Thyroid gland (tissue), 4 donors: ENCODE measurements at regions not wholly inside any gene's neighbourhood (a gene's known extent, or its start where the extent isn't known, plus 50 kb on each side); places are given as distances from the start of the nearest gene placed in this dataset.

Experiments used
- DNase-seq, 2 donors: peaks; one replicate each; pipeline ENCODE4 v3.0.0-alpha.2; 2019
- H3K27ac ChIP-seq, 3 donors: fragments of 200-600 bp; sonication (generic); 1 replicate in 2 of 3; 2 replicates in 1 of 3; pipeline ENCODE4 v1.5.1; 2016 to 2019; ENCODE audit warnings: mild to moderate bottlenecking in 1 of 3, moderate library complexity in 1 of 3
- H3K27me3 ChIP-seq: fragments of 200-600 bp; sonication (generic); one replicate; pipeline ENCODE4 v1.5.1; 2019
- H3K36me3 ChIP-seq, 2 donors: fragments of 200-600 bp; sonication (generic); one replicate each; pipeline ENCODE4 v1.5.1; 2016 to 2019
- H3K4me1 ChIP-seq, 2 donors: fragments of 200-600 bp; sonication (generic); one replicate each; pipeline ENCODE4 v1.5.1; 2017 to 2019
- H3K4me3 ChIP-seq, 3 donors: fragments of 200-600 bp; sonication (generic); replicated peaks in 1 of 3; 1 replicate in 2 of 3; 2 replicates in 1 of 3; pipeline ENCODE4 v1.5.1; 2016; ENCODE audit warnings: mild to moderate bottlenecking in 1 of 3
- H3K9me3 ChIP-seq: fragments of 200-600 bp; sonication (generic); one replicate; pipeline ENCODE4 v1.5.1; 2017
- CTCF ChIP-seq, 6 experiments: fragments of 200-600 bp in 3 of 6; fragments of 450-650 bp in 3 of 6; sonication (generic) in 3 of 6; IDR thresholded peaks; one replicate each; pipeline ENCODE4 v1.5.1; 2016 to 2019; ENCODE audit warnings: antibody characterized with exemption in 6 of 6, mild to moderate bottlenecking in 2 of 6, inconsistent platforms in 1 of 6, moderate library complexity in 1 of 6
- POLR2A ChIP-seq, 2 donors: fragments of 450-650 bp; IDR thresholded peaks; one replicate each; pipeline ENCODE4 v1.6.1; 2017; ENCODE audit warnings: antibody characterized with exemption in 2 of 2, mild to moderate bottlenecking in 2 of 2, moderate library complexity in 1 of 2
- WGBS, 2 donors: methylation state at CpG; one replicate each; pipeline ENCODE4 v1.1.5; 2017; 5-methylcytosine and 5-hydroxymethylcytosine counted together
- intact Hi-C: fragments of 100-400 bp; cut with DNase I; formaldehyde crosslinking; loops from one replicate; pipeline ENCODE4 v1.15.1; 2023

- 88 to 94% methylated on average over 18 to 20 of the region's 20 CpGs for WGBS, 2 donors
- DNase-seq, result peak in 1 of 2 donors; percentile 1
- peaks cover 100% of the 10 kb centered on the region in 2 donors for H3K36me3 ChIP-seq
Measured at GRCh38 chr15:25059698-25060471, 105.1 kb downstream of the SNRPN start.

GRCh38 chr15:25060472-25060803, 105.7 kb downstream of the SNRPN start:
- Histone ChIP-seq H3K36me3 (peaks cover 100% of the 10 kb centered on the region in 2 donors), H3K27me3 (no peaks in the 10 kb centered on the region), H3K9me3 (peaks cover 5% of the 10 kb centered on the region), H3K4me1 (no peaks in the 10 kb centered on the region), H3K4me3 (no peak overlapping the region), H3K27ac (no peak overlapping the region)
- WGBS, 2 donors, result 92 to 95% methylated on average over 6 to 8 of the region's 8 CpGs
- TF ChIP-seq POLR2A (IDR thresholded peaks at IDR 0.05), result no peak
- TF ChIP-seq CTCF (IDR thresholded peaks at IDR 0.05), result no peak
- peak in 1 of 2 donors; percentile 1 for DNase-seq
- intact Hi-C loops, result no loop called here

More at GRCh38 chr15:25059698-25060471, 105.1 kb downstream of the SNRPN start:
- TF ChIP-seq POLR2A (IDR thresholded peaks at IDR 0.05) (no peak), CTCF (IDR thresholded peaks at IDR 0.05) (no peak)
- no peaks in the 10 kb centered on the region for H3K27me3 ChIP-seq
- H3K9me3 ChIP-seq, result peaks cover 5% of the 10 kb centered on the region
- no peaks in the 10 kb centered on the region for H3K4me1 ChIP-seq
- H3K4me3 ChIP-seq, result no peak overlapping the region
- intact Hi-C loops, result no loop called here
- no peak overlapping the region for H3K27ac ChIP-seq

GRCh38 chr15:25060996-25061620, 106.3 kb downstream of the SNRPN start:
- no peaks in the 10 kb centered on the region for H3K4me1 ChIP-seq
- H3K9me3 ChIP-seq, result peaks cover 4% of the 10 kb centered on the region
- no peak overlapping the region for H3K27ac ChIP-seq
- DNase-seq, result peak in 1 of 2 donors; percentile 2
- H3K4me3 ChIP-seq, result no peak overlapping the region
- peaks cover 100% of the 10 kb centered on the region in 2 donors for H3K36me3 ChIP-seq
- TF ChIP-seq CTCF (IDR thresholded peaks at IDR 0.05) (no peak), POLR2A (IDR thresholded peaks at IDR 0.05) (no peak)
- intact Hi-C loops, result no loop called here
- no peaks in the 10 kb centered on the region for H3K27me3 ChIP-seq
- 88% methylated on average over 6 to 10 of the region's 10 CpGs for WGBS, 2 donors

GRCh38 chr15:25061808-25062550, 107.2 kb downstream of the SNRPN start:
- Histone ChIP-seq H3K4me3 (no peak overlapping the region), H3K36me3 (peaks cover 98 to 100% of the 10 kb centered on the region in 2 donors), H3K27me3 (no peaks in the 10 kb centered on the region), H3K9me3 (no peaks in the 10 kb centered on the region), H3K4me1 (no peaks in the 10 kb centered on the region), H3K27ac (no peak overlapping the region)
- no peak for TF ChIP-seq POLR2A (IDR thresholded peaks at IDR 0.05)
- no peak for TF ChIP-seq CTCF (IDR thresholded peaks at IDR 0.05)
- DNase-seq, result peak in 1 of 2 donors; percentile 1
- intact Hi-C loops, result no loop called here
- WGBS, 2 donors, result 86 to 95% methylated on average over 23 of the region's 23 CpGs
